Adipocyte (in vitro differentiated cells): ENCODE measurements at regions not wholly inside any gene's neighbourhood (a gene's known extent, or its start where the extent isn't known, plus 50 kb on each side); places are given as distances from the start of the nearest gene placed in this dataset.
"Not testable (repeated sequence)": the region's sequence is repeated elsewhere in the genome, so short reads cannot be mapped to it uniquely, and the experiment has no call there.

Experiments used
- DNase-seq: peaks from one replicate; pipeline ENCODE4 v3.0.0-alpha.2; 2015; ENCODE audit warnings: low read depth
- H3K27me3 ChIP-seq: replicated peaks from 2 replicates; pipeline ENCODE4 v1.7.0; 2013; ENCODE audit warnings: mild to moderate bottlenecking, low read length, moderate library complexity; ENCODE audit not compliant: control insufficient read depth, insufficient read depth
- H3K36me3 ChIP-seq: 2 replicates; pipeline ENCODE4 v1.7.0; 2013; ENCODE audit warnings: low read length, mild to moderate bottlenecking, moderate library complexity; ENCODE audit not compliant: control insufficient read depth, insufficient read depth, severe bottlenecking
- H3K4me1 ChIP-seq: 2 replicates; pipeline ENCODE4 v1.7.0; 2013; ENCODE audit warnings: mild to moderate bottlenecking, low read length, moderate library complexity; ENCODE audit not compliant: control insufficient read depth, insufficient read depth
- H3K4me3 ChIP-seq: 2 replicates; pipeline ENCODE4 v1.7.0; 2013; ENCODE audit warnings: mild to moderate bottlenecking, low read length, moderate library complexity
- H3K9ac ChIP-seq: 2 replicates; pipeline ENCODE4 v1.7.0; 2013; ENCODE audit warnings: mild to moderate bottlenecking, low read length, moderate library complexity
- H3K9me3 ChIP-seq: 2 replicates; pipeline ENCODE4 v1.7.0; 2013; ENCODE audit warnings: mild to moderate bottlenecking, low read length, moderate library complexity; ENCODE audit not compliant: control insufficient read depth

- H3K4me3 ChIP-seq, result no peak overlapping the region
- no peak for DNase-seq
- H3K36me3 ChIP-seq, result no peaks in the 10 kb centered on the region
- peaks cover 9% of the 10 kb centered on the region for H3K9me3 ChIP-seq
- H3K27me3 ChIP-seq, result peaks cover 33% of the 10 kb centered on the region
- H3K9ac ChIP-seq, result no peak overlapping the region
- H3K4me1 ChIP-seq, result no peaks in the 10 kb centered on the region
Measured at GRCh38 chr22:26933105-26933590, 275.8 kb downstream of the MIAT start.

- peaks cover 9% of the 10 kb centered on the region for H3K9me3 ChIP-seq
- no peaks in the 10 kb centered on the region for H3K36me3 ChIP-seq
- no peak for DNase-seq
- H3K9ac ChIP-seq, result no peak overlapping the region
- peaks cover 39% of the 10 kb centered on the region for H3K27me3 ChIP-seq
- no peak overlapping the region for H3K4me3 ChIP-seq
- H3K4me1 ChIP-seq, result no peaks in the 10 kb centered on the region
Measured at GRCh38 chr22:26937213-26937612, 279.8 kb downstream of the MIAT start.

- Histone ChIP-seq H3K36me3 (no peaks in the 10 kb centered on the region), H3K27me3 (peaks cover 41% of the 10 kb centered on the region), H3K4me3 (no peak overlapping the region), H3K4me1 (no peaks in the 10 kb centered on the region), H3K9ac (no peak overlapping the region), H3K9me3 (peaks cover 9% of the 10 kb centered on the region)
- DNase-seq, result no peak
Measured at GRCh38 chr22:26939466-26939865, 282.1 kb downstream of the MIAT start.

- peak; percentile 61 for DNase-seq
- Histone ChIP-seq H3K36me3 (no peaks in the 10 kb centered on the region), H3K9me3 (peaks cover 7% of the 10 kb centered on the region), H3K27me3 (peaks cover 33% of the 10 kb centered on the region), H3K9ac (no peak overlapping the region), H3K4me3 (no peak overlapping the region), H3K4me1 (no peaks in the 10 kb centered on the region)
Measured at GRCh38 chr22:26941896-26942636, 284.7 kb downstream of the MIAT start.

- Histone ChIP-seq H3K27me3 (peaks cover 34% of the 10 kb centered on the region), H3K9ac (no peak overlapping the region), H3K9me3 (peaks cover 1% of the 10 kb centered on the region), H3K4me1 (no peaks in the 10 kb centered on the region), H3K4me3 (no peak overlapping the region), H3K36me3 (no peaks in the 10 kb centered on the region)
- DNase-seq, result no peak
Measured at GRCh38 chr22:26942637-26942957, 285.2 kb downstream of the MIAT start.

- H3K27me3 ChIP-seq, result peaks cover 20% of the 10 kb centered on the region
- no peak for DNase-seq
- H3K4me1 ChIP-seq, result no peaks in the 10 kb centered on the region
- H3K9ac ChIP-seq, result no peak overlapping the region
- H3K9me3 ChIP-seq, result no peaks in the 10 kb centered on the region
- H3K36me3 ChIP-seq, result no peaks in the 10 kb centered on the region
- no peak overlapping the region for H3K4me3 ChIP-seq
Measured at GRCh38 chr22:26945565-26945964, 288.2 kb downstream of the MIAT start.

- peak; percentile 29 for DNase-seq
- Histone ChIP-seq H3K27me3 (peaks cover 43% of the 10 kb centered on the region), H3K4me1 (no peaks in the 10 kb centered on the region), H3K36me3 (no peaks in the 10 kb centered on the region), H3K9ac (no peak overlapping the region), H3K9me3 (no peaks in the 10 kb centered on the region), H3K4me3 (no peak overlapping the region)
Measured at GRCh38 chr22:26949193-26949592, 291.8 kb downstream of the MIAT start.

GRCh38 chr22:26951139-26951538 is 293.8 kb downstream of the MIAT start:
- H3K9ac ChIP-seq, H3K4me3 ChIP-seq, H3K9me3 ChIP-seq, H3K4me1 ChIP-seq, H3K36me3 ChIP-seq, DNase-seq: not testable (repeated sequence)
- peaks cover 49% of the 10 kb centered on the region for H3K27me3 ChIP-seq

- H3K27me3 ChIP-seq, result peaks cover 54% of the 10 kb centered on the region
- no peaks in the 10 kb centered on the region for H3K4me1 ChIP-seq
Measured at GRCh38 chr22:26952004-26952403, 294.6 kb downstream of the MIAT start.

GRCh38 chr22:26952451-26953011 is 295.1 kb downstream of the MIAT start:
- no peaks in the 10 kb centered on the region for H3K36me3 ChIP-seq
- H3K9ac ChIP-seq, result no peak overlapping the region
- H3K4me3 ChIP-seq, result no peak overlapping the region
- H3K27me3 ChIP-seq, result peaks cover 57% of the 10 kb centered on the region
- DNase-seq, result no peak
- H3K4me1 ChIP-seq, result no peaks in the 10 kb centered on the region
- no peaks in the 10 kb centered on the region for H3K9me3 ChIP-seq

More at GRCh38 chr22:26952004-26952403, 294.6 kb downstream of the MIAT start:
- Histone ChIP-seq H3K9ac (no peak overlapping the region), H3K9me3 (no peaks in the 10 kb centered on the region), H3K4me3 (no peak overlapping the region), H3K36me3 (no peaks in the 10 kb centered on the region)
- DNase-seq, result no peak

- DNase-seq, result no peak
- Histone ChIP-seq H3K4me1 (no peaks in the 10 kb centered on the region), H3K9ac (no peak overlapping the region), H3K4me3 (no peak overlapping the region), H3K9me3 (no peaks in the 10 kb centered on the region), H3K36me3 (no peaks in the 10 kb centered on the region), H3K27me3 (peaks cover 62% of the 10 kb centered on the region)
Measured at GRCh38 chr22:26953012-26953883, 295.9 kb downstream of the MIAT start.
